ENCODE measurements at regions not wholly inside any gene's neighbourhood (a gene's known extent, or its start where the extent isn't known, plus 50 kb on each side); places are given as distances from the start of the nearest gene placed in this dataset.

GRCh38 chr10:3423384-3423783, 250.8 kb upstream of the PITRM1 start:
- TF ChIP-seq POLR2AphosphoS5 (IDR thresholded peaks at IDR 0.05; ENCODE audit: low read depth, low read length), result no peak
- TF ChIP-seq, protein P1, sequence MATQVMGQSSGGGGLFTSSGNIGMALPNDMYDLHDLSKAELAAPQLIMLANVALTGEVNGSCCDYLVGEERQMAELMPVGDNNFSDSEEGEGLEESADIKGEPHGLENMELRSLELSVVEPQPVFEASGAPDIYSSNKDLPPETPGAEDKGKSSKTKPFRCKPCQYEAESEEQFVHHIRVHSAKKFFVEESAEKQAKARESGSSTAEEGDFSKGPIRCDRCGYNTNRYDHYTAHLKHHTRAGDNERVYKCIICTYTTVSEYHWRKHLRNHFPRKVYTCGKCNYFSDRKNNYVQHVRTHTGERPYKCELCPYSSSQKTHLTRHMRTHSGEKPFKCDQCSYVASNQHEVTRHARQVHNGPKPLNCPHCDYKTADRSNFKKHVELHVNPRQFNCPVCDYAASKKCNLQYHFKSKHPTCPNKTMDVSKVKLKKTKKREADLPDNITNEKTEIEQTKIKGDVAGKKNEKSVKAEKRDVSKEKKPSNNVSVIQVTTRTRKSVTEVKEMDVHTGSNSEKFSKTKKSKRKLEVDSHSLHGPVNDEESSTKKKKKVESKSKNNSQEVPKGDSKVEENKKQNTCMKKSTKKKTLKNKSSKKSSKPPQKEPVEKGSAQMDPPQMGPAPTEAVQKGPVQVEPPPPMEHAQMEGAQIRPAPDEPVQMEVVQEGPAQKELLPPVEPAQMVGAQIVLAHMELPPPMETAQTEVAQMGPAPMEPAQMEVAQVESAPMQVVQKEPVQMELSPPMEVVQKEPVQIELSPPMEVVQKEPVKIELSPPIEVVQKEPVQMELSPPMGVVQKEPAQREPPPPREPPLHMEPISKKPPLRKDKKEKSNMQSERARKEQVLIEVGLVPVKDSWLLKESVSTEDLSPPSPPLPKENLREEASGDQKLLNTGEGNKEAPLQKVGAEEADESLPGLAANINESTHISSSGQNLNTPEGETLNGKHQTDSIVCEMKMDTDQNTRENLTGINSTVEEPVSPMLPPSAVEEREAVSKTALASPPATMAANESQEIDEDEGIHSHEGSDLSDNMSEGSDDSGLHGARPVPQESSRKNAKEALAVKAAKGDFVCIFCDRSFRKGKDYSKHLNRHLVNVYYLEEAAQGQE (IDR thresholded peaks at IDR 0.05; ENCODE audit: insufficient read depth in 1 of 2, low read depth in 2 of 2, low read length in 2 of 2), result no peak
- TF ChIP-seq FOXP2 (optimal IDR thresholded peaks at IDR 0.05; ENCODE audit: borderline replicate concordance, extremely low read depth, extremely low read length, insufficient read depth), result no peak
- no peak for TF ChIP-seq TAF1 (IDR thresholded peaks at IDR 0.05; ENCODE audit: borderline replicate concordance, insufficient read depth, low read length)
